Natural killer cell (primary cell): ENCODE measurements at regions not wholly inside any gene's neighbourhood (a gene's known extent, or its start where the extent isn't known, plus 50 kb on each side); places are given as distances from the start of the nearest gene placed in this dataset.

Experiments
- ATAC-seq, 3 donors: fragments of 150-1000 bp in 2 of 3; fragments of 200-7000 bp in 1 of 3; cut with Tn5 transposase; 1 replicate in 1 of 3; 2 replicates in 2 of 3; pipeline ENCODE4 v1.10.0; 2021; ENCODE audit warnings: mild to moderate bottlenecking in 2 of 3, moderate library complexity in 2 of 3
- DNase-seq, 2 donors: peaks; one replicate each; pipeline versions ENCODE4 v3.0.0 to v3.0.0-alpha.2; 2013 to 2021; ENCODE audit warnings: mixed read lengths in 1 of 2
- H3K27ac ChIP-seq: one replicate; pipeline ENCODE4 v1.5.1; 2013; ENCODE audit warnings: mild to moderate bottlenecking, low read length
- H3K27me3 ChIP-seq: one replicate; pipeline ENCODE4 v1.6.1; 2013; ENCODE audit warnings: low read length; ENCODE audit not compliant: control insufficient read depth, insufficient read depth
- H3K36me3 ChIP-seq: one replicate; pipeline ENCODE4 v1.6.1; 2013; ENCODE audit warnings: low read length; ENCODE audit not compliant: control insufficient read depth, insufficient read depth
- H3K4me1 ChIP-seq: one replicate; pipeline ENCODE4 v1.6.1; 2013; ENCODE audit warnings: low read length; ENCODE audit not compliant: control insufficient read depth, insufficient read depth
- H3K4me3 ChIP-seq: one replicate; pipeline ENCODE4 v1.5.1; 2013; ENCODE audit warnings: low read length
- H3K9me3 ChIP-seq: one replicate; pipeline ENCODE4 v1.6.1; 2013; ENCODE audit warnings: low read length; ENCODE audit not compliant: control insufficient read depth, insufficient read depth
- H3K27ac Mint-ChIP-seq, 2 donors: one replicate each; pipeline ENCODE4 v1.8.0; 2022; ENCODE audit warnings: mild to moderate bottlenecking in 2 of 2, mixed read lengths in 2 of 2, moderate library complexity in 1 of 2
- H3K27me3 Mint-ChIP-seq, 2 donors: one replicate each; pipeline ENCODE4 v1.8.0; 2022; ENCODE audit warnings: low read depth in 2 of 2, mixed read lengths in 2 of 2
- H3K36me3 Mint-ChIP-seq: one replicate; pipeline ENCODE4 v1.8.0; 2022; ENCODE audit warnings: mixed read lengths
- H3K4me1 Mint-ChIP-seq, 2 donors: one replicate each; pipeline ENCODE4 v1.8.0; 2022; ENCODE audit warnings: mixed read lengths in 2 of 2
- H3K4me3 Mint-ChIP-seq: one replicate; pipeline ENCODE4 v1.8.0; 2022; ENCODE audit warnings: mild to moderate bottlenecking, moderate library complexity, mixed read lengths
- H3K9me3 Mint-ChIP-seq, 2 donors: one replicate each; pipeline ENCODE4 v1.8.0; 2022; ENCODE audit warnings: mixed read lengths in 2 of 2
- CTCF ChIP-seq: fragments of 200-600 bp; IDR thresholded peaks from one replicate; pipeline ENCODE4 v1.8.0; 2022; ENCODE audit warnings: antibody characterized with exemption
- WGBS: methylation state at CpG from one replicate; pipeline ENCODE4 v1.1.7; 2013; ENCODE audit warnings: missing lambda C conversion rate; ENCODE audit not compliant: insufficient coverage; 5-methylcytosine and 5-hydroxymethylcytosine counted together
- intact Hi-C: fragments of 100-400 bp; cut with micrococcal nuclease; formaldehyde crosslinking; loops from one replicate; pipeline ENCODE4 v1.14.2; 2022

- no peaks in the 10 kb centered on the region for H3K27me3 ChIP-seq
- TF ChIP-seq CTCF, result no peak
- no peaks in the 10 kb centered on the region for H3K4me1 Mint-ChIP-seq
- ATAC-seq (no peak), DNase-seq (no peak)
- H3K9me3 Mint-ChIP-seq, result peaks cover 3 to 12% of the 10 kb centered on the region in 2 donors
- H3K27me3 Mint-ChIP-seq, result no peaks in the 10 kb centered on the region
- no peak overlapping the region for H3K27ac ChIP-seq
- no peak overlapping the region for H3K4me3 Mint-ChIP-seq
- no peak overlapping the region for H3K4me3 ChIP-seq
- no peaks in the 10 kb centered on the region for H3K9me3 ChIP-seq
- H3K36me3 Mint-ChIP-seq, result no peaks in the 10 kb centered on the region
- no peaks in the 10 kb centered on the region for H3K4me1 ChIP-seq
- WGBS, result 83% methylated on average over 1 of the region's 2 CpGs
- H3K36me3 ChIP-seq, result no peaks in the 10 kb centered on the region
- intact Hi-C loops, result no loop called here
- H3K27ac Mint-ChIP-seq, result no peak overlapping the region
Measured at GRCh38 chr11:96655474-96655873, 265.7 kb downstream of the JRKL start.

DNA sequence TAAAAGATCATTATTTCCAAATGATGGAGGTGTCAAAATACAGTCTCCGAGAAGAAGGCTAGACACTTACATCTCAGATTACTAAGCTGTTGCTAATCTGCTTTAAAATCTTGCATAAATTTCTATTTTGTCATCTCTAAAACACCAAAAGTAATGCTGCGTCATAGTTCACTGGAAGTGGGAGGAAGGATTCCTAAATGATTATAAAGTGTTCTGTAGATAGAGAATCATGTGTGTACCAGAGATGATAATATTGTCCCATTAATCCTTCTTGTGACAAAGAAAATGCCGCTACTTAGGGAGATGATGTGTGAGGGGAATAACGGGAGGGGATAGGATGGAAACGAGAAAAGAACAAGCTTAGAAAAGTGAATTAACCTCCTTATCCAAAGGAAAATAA, 268.6 kb downstream of the JRKL start:
- DNase-seq (no peak), ATAC-seq (no peak)
- Mint-ChIP-seq H3K36me3 (no peaks in the 10 kb centered on the region), H3K27ac (no peak overlapping the region), H3K4me3 (no peak overlapping the region), H3K9me3 (peaks cover 12 to 16% of the 10 kb centered on the region in 2 donors), H3K27me3 (no peaks in the 10 kb centered on the region), H3K4me1 (no peaks in the 10 kb centered on the region)
- H3K27me3 ChIP-seq, result no peaks in the 10 kb centered on the region
- H3K27ac ChIP-seq, result no peak overlapping the region
- no peaks in the 10 kb centered on the region for H3K36me3 ChIP-seq
- H3K4me3 ChIP-seq, result no peak overlapping the region
- no peak for TF ChIP-seq CTCF
- H3K9me3 ChIP-seq, result no peaks in the 10 kb centered on the region
- no peaks in the 10 kb centered on the region for H3K4me1 ChIP-seq
- 79% methylated on average over 2 of the region's 5 CpGs for WGBS
- intact Hi-C loops, result no loop called here

GRCh38 chr11:96664110-96664509, 274.3 kb downstream of the JRKL start:
- no peak for DNase-seq
- H3K4me1 Mint-ChIP-seq, result no peaks in the 10 kb centered on the region
- Histone ChIP-seq H3K27me3 (no peaks in the 10 kb centered on the region), H3K4me3 (no peak overlapping the region), H3K27ac (no peak overlapping the region), H3K36me3 (no peaks in the 10 kb centered on the region), H3K4me1 (no peaks in the 10 kb centered on the region), H3K9me3 (no peaks in the 10 kb centered on the region)
- peaks cover 10 to 11% of the 10 kb centered on the region in 2 donors for H3K9me3 Mint-ChIP-seq
- H3K27me3 Mint-ChIP-seq, result no peaks in the 10 kb centered on the region
- H3K36me3 Mint-ChIP-seq, result no peaks in the 10 kb centered on the region
- no peak overlapping the region for H3K4me3 Mint-ChIP-seq
- WGBS, result 71% methylated on average over 1 of the region's 2 CpGs
- TF ChIP-seq CTCF, result no peak
- intact Hi-C loops, result no loop called here
- H3K27ac Mint-ChIP-seq, result no peak overlapping the region
- ATAC-seq, result no peak

- no peak overlapping the region for H3K4me3 Mint-ChIP-seq
- no peak overlapping the region for H3K27ac Mint-ChIP-seq
- Histone ChIP-seq H3K4me1 (no peaks in the 10 kb centered on the region), H3K9me3 (no peaks in the 10 kb centered on the region), H3K4me3 (no peak overlapping the region), H3K36me3 (no peaks in the 10 kb centered on the region), H3K27me3 (no peaks in the 10 kb centered on the region), H3K27ac (no peak overlapping the region)
- peaks cover 7% of the 10 kb centered on the region for H3K36me3 Mint-ChIP-seq
- TF ChIP-seq CTCF, result no peak
- no peaks in the 10 kb centered on the region for H3K4me1 Mint-ChIP-seq
- DNase-seq (no peak), ATAC-seq (no peak)
- peaks cover 14 to 16% of the 10 kb centered on the region in 2 donors for H3K9me3 Mint-ChIP-seq
- no peaks in the 10 kb centered on the region for H3K27me3 Mint-ChIP-seq
- intact Hi-C loops, result no loop called here
- 72% methylated on average over 2 of the region's 5 CpGs for WGBS
Measured at GRCh38 chr11:96680211-96681018, 290.6 kb downstream of the JRKL start.
